ENCODE measurements at regions not wholly inside any gene's neighbourhood (a gene's known extent, or its start where the extent isn't known, plus 50 kb on each side); places are given as distances from the start of the nearest gene placed in this dataset.

GRCh38 chr1:56206391-56206790 lies 373.0 kb downstream of the PLPP3 start:
- no peak for TF ChIP-seq YY1 (IDR thresholded peaks at IDR 0.05; ENCODE audit: insufficient read depth, insufficient read length)
- no peak for TF ChIP-seq ZNF274 (IDR thresholded peaks at IDR 0.05; ENCODE audit: low read depth, low read length)

Measured in NT2/D1 (cell line).